Lower leg skin (tissue), 4 donors: ENCODE measurements at regions not wholly inside any gene's neighbourhood (a gene's known extent, or its start where the extent isn't known, plus 50 kb on each side); places are given as distances from the start of the nearest gene placed in this dataset.
"Not testable (repeated sequence)": the region's sequence is repeated elsewhere in the genome, so short reads cannot be mapped to it uniquely, and the experiment has no call there.

Experiments used
- DNase-seq, 2 donors: peaks; one replicate each; pipeline ENCODE4 v3.0.0-alpha.2; 2019; ENCODE audit warnings: low spot score in 2 of 2
- H3K4me3 ChIP-seq: fragments of 200-600 bp; sonication (generic); 2 replicates; pipeline ENCODE4 v1.5.1; 2017; ENCODE audit warnings: mild to moderate bottlenecking, low read depth; ENCODE audit not compliant: poor library complexity, severe bottlenecking
- POLR2A ChIP-seq, 2 donors: fragments of 450-650 bp; IDR thresholded peaks; one replicate each; pipeline ENCODE4 v1.6.1; 2016 to 2017; ENCODE audit warnings: antibody characterized with exemption in 2 of 2, mild to moderate bottlenecking in 1 of 2, moderate library complexity in 1 of 2
- WGBS, 2 donors: methylation state at CpG; one replicate each; pipeline ENCODE4 v1.1.5; 2018; 5-methylcytosine and 5-hydroxymethylcytosine counted together
- intact Hi-C: fragments of 100-400 bp; cut with DNase I; formaldehyde crosslinking; loops from one replicate; pipeline ENCODE4 v1.15.0; 2023; ENCODE audit warnings: low total_unique reads
- TF ChIP-seq, protein P1 (sequence below), 3 donors: fragments of 450-650 bp; IDR thresholded peaks; one replicate each; pipeline ENCODE4 v1.5.1; 2016; ENCODE audit warnings: antibody characterized with exemption in 3 of 3, mild to moderate bottlenecking in 3 of 3, moderate library complexity in 2 of 3

- DNase-seq: no peak
- TF ChIP-seq POLR2A (IDR thresholded peaks at IDR 0.05): no peak
- H3K4me3 ChIP-seq: no peak overlapping the region
- intact Hi-C loops: no loop called here
- 58 to 63% methylated on average over 8 of the region's 8 CpGs for WGBS, 2 donors
These were observed 274.9 kb downstream of the UTRN start for GRCh38 chr6:144559865-144560593.

GRCh38 chr6:144561455-144562043 lies 276.4 kb downstream of the UTRN start:
- H3K4me3 ChIP-seq: no peak overlapping the region
- TF ChIP-seq, protein P1, sequence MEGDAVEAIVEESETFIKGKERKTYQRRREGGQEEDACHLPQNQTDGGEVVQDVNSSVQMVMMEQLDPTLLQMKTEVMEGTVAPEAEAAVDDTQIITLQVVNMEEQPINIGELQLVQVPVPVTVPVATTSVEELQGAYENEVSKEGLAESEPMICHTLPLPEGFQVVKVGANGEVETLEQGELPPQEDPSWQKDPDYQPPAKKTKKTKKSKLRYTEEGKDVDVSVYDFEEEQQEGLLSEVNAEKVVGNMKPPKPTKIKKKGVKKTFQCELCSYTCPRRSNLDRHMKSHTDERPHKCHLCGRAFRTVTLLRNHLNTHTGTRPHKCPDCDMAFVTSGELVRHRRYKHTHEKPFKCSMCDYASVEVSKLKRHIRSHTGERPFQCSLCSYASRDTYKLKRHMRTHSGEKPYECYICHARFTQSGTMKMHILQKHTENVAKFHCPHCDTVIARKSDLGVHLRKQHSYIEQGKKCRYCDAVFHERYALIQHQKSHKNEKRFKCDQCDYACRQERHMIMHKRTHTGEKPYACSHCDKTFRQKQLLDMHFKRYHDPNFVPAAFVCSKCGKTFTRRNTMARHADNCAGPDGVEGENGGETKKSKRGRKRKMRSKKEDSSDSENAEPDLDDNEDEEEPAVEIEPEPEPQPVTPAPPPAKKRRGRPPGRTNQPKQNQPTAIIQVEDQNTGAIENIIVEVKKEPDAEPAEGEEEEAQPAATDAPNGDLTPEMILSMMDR (IDR thresholded peaks at IDR 0.05): no peak
- no peak for TF ChIP-seq POLR2A (IDR thresholded peaks at IDR 0.05)
- DNase-seq: no peak
- 93 to 97% methylated on average over 2 of the region's 2 CpGs for WGBS, 2 donors
- intact Hi-C loops: no loop called here

DNA sequence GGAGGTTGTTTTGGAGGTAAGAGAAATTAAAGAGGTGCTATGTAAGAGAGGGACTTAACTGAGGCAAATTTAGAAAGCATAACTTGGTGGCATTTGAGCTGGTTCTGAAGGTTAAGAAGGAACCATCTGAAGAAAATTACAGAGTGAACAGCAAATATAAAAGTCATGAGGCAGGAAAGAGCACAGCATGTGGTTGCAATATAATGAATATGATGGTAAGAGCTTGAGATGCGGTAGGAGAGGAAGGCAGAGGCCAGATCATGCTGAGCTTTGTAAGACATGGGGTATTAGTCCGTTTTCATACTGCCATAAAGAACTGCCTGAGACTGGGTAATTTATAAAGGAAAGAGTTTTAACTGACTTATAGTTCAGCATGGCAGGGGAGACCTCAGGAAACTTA lies 279.1 kb downstream of the UTRN start:
- H3K4me3 ChIP-seq: no peak overlapping the region
- intact Hi-C loops: no loop called here
- WGBS, 2 donors: 79 to 94% methylated on average over 2 of the region's 2 CpGs
- no peak for DNase-seq
- TF ChIP-seq POLR2A (IDR thresholded peaks at IDR 0.05): no peak
- TF ChIP-seq, protein P1 (IDR thresholded peaks at IDR 0.05): no peak

DNA sequence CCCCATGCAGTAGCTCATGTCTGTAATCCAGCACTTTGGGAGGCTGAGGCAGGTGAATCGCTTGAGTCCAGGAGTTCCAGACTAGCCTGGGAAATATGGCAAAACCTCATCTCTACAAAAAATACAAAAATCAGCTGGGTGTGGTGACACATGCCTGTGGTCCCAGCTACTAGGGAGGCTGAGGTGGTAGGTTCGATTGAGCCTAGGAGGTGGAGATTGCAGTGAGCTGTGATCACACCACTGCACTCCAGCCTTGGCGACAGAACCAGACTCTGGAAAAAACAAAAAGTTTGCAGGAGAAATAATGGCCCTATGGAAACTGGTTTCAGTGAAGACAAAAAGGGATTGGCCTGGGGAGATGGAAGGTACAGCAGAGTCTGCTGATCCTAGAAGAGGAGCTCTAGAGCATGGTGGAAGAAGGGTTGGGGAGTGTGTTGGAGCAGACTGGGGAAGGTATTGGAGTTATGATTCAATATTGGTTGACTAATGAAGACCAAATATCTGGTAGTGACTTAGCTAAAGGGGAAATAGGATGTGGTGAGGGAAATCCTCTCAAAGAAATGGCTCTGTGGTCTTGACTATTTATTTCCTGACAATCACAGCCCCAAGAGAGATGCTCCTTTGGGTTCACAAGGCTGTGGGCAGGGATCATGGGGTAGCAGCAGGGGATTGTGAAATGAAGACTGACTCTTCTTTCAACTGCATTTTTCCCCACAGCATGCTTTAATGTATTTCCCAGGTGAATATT lies 281.9 kb downstream of the UTRN start:
- WGBS, 2 donors: 92 to 96% methylated on average over 3 of the region's 3 CpGs
- intact Hi-C loops: no loop called here
- TF ChIP-seq, protein P1 (IDR thresholded peaks at IDR 0.05): no peak
- TF ChIP-seq POLR2A (IDR thresholded peaks at IDR 0.05): no peak
- H3K4me3 ChIP-seq: no peak overlapping the region
- DNase-seq: no peak

- no peak for TF ChIP-seq POLR2A (IDR thresholded peaks at IDR 0.05)
- TF ChIP-seq, protein P1 (IDR thresholded peaks at IDR 0.05): no peak
- H3K4me3 ChIP-seq: no peak overlapping the region
- WGBS, 2 donors: 94% methylated on average over 8 of the region's 8 CpGs
- DNase-seq: no peak
- intact Hi-C loops: no loop called here
These were observed 283.1 kb downstream of the UTRN start for GRCh38 chr6:144568241-144568640.

DNA sequence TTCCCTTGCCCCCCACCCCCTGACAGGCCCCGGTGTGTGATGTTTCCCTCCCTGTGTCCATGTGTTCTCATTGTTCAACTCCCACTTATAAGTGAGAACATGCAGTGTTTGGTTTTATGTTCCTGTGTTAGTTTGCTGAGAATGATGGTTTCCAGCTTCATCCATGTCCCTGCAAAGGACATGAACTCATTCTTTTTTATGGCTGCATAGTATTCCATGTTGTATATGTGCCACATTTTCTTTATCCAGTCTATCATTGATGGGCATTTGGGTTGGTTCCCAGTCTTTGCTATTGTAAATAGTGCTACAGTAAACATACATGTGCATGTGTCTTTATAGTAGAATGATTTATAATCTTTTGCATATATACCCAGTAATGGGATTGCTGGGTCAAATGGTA lies 287.4 kb downstream of the UTRN start:
- H3K4me3 ChIP-seq, DNase-seq: not testable (repeated sequence)
- intact Hi-C loops: loop anchor here (5.0 kb wide), 1 partner anchor 655 kb away; no protein-coding TSS in a partner anchor
- WGBS, 2 donors: 94 to 95% methylated on average over 1 of the region's 1 CpG
